GM19438 (cell line): ENCODE measurements at regions not wholly inside any gene's neighbourhood (a gene's known extent, or its start where the extent isn't known, plus 50 kb on each side); places are given as distances from the start of the nearest gene placed in this dataset.

Experiments
- ATAC-seq: cut with Tn5 transposase; IDR thresholded peaks from one replicate; pipeline ENCODE4 v1.9.1; 2021; ENCODE audit warnings: low read depth; ENCODE audit not compliant: unreplicated experiment

DNA sequence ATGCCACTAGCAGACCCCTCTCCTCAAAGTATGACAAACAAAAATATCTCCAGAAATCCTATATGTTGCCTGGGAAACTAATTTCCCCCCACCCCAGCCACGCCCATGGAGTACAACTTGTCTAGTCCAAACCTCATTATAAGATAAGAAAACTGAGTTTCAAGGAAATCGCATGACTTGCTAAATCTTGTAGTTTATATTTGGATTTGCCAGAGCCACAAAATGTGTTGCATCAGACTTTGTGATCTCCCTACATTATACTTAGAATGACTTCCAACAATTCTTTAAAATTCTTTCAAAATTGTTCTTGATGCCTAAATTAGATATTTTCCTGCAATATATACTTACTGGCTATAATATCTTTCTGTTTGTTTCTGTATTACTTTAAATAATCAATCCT, 1034.4 kb downstream of the IGSF11 start:
- ATAC-seq = no peak

- ATAC-seq = no peak
Observed at GRCh38 chr3:118001380-118001779, 1033.3 kb downstream of the IGSF11 start.

DNA sequence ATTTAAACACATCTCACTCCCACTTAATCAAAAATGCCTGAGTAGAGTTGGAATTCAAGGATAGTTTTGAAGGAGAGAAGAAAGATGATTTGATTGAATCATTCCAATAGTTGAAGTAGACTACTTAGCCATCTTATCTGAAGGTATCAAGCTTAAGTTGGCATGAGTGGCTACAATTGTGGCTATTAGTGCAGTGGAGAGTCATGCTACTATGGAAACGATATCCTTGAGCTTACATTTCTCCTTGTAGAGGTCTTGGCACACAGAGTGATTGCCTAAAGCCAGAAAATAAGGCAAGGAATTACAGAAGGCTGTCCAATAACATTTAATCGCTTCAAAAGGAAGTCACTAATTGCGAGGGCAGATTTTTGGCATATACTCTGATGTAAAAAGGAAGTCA, 1022.7 kb downstream of the IGSF11 start:
- ATAC-seq = no peak

DNA sequence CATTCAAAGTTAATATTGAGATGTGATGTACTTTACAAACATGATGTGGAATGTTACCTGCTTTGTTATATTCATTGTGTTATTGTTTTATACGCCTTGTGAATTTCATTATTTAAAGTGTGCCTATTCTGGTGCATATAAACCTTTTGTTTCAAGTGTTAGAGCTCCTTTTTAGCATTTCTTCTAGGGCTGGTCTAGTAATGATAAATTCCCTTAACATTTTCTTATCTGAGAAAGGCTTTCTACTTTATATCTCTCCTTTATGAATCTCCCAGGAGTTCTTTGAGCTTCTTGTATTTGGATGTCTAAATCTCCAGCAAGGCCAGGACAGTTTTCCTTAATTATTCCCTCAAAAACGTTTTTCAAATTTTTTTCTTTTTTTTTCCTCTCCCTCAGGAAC, 1005.6 kb downstream of the IGSF11 start:
- no peak for ATAC-seq

DNA sequence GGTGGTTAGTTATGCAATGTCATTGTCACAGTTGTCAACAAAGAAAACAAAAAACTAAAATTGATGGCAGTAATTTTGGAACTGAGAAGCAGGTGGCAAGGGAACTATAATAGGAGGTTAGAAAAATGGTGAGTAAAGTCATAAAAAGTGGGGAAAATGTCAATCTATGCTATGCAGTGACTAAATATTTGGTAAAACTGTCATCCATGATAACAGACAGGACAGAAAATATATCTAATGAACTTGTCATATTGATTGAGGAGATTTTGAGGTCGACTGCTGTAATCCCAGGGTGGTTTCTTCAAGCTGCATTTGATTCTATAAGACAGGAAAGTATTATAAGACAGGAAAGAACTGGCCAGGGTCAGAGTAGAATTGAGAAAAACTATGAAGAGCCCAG, 998.4 kb downstream of the IGSF11 start:
- no peak for ATAC-seq

DNA sequence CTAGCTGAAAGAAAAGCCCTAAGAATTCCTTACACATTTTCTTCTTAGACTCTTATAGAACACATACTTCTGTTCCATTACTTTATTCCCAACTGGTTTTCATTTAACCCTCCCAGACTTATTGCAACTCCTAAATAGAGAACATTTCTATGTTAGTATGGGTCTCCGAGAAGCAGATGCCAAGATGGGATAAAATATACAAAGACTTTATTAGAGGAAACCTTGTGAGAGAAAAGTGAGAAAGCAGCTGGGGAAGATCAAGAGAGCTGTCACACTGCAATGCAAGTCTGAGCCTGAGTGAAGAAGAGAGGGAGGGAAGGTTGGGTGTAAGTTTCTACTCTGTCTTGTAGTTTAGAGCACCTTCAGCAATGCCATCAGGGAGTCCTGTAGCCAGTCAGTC, 979.3 kb downstream of the IGSF11 start:
- no peak for ATAC-seq

- no peak for ATAC-seq
Observed at GRCh38 chr3:118057086-118057485, 977.6 kb downstream of the IGSF11 start.

GRCh38 chr3:118059096-118059495, 975.5 kb downstream of the IGSF11 start:
- no peak for ATAC-seq

DNA sequence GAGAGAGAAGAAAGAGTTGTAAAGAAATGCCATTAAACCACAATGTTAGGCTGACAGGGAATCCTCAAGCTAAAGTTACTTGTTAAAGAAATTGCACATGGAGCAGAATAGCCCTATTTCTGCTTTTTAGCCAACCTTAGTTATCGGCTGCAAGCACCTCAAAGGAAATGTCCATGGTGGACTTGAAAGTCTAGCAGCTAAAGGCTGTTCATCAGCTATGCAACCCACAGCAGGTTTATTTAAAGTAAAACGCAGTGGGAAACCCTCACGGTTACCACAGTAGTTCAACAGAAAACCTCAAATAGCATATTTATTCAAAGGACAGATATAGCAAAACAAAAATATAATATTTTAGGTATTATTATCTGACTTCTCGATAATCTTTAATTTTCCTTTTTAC, 967.2 kb downstream of the IGSF11 start:
- no peak for ATAC-seq

- ATAC-seq = no peak
Observed at GRCh38 chr3:118075873-118076272, 958.8 kb downstream of the IGSF11 start.

DNA sequence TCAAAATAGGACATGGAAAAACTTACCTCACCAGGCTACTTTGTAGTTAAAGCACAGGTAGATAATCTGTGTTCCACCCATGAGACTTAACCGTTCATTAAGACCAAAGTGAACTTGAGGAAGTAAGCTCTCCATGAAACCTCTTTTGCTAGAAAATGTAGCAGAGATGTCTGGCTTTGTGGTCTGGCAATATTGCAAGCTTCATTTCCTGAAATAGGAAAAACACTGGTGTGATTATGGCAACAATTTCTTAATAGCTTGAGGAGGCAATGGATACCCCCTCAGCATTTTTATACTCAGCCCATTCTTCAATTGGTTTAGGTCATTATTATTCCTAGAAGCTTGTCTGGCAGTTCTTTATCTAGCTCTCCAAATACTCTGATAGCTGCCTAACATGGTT, 957.3 kb downstream of the IGSF11 start:
- ATAC-seq = no peak

DNA sequence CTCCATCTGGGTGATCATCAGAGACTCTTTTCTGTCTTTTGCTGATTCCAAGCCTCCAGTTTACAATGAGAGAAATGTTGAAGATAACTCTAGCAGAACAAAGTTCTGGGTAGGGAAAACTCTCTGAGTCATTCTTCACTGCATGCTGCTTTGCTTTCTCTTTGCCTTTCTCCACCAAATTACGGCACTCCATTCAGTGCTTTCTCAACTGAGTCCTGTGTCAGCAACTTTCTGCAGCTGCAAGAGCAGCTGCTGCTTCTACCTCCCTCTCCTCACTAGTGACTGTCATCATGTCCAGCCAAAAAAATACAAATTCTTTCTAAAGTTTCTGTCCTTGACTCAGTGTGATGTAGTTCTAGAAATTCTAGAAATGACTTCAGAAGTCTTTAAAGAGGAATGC, 953.8 kb downstream of the IGSF11 start:
- no peak for ATAC-seq

DNA sequence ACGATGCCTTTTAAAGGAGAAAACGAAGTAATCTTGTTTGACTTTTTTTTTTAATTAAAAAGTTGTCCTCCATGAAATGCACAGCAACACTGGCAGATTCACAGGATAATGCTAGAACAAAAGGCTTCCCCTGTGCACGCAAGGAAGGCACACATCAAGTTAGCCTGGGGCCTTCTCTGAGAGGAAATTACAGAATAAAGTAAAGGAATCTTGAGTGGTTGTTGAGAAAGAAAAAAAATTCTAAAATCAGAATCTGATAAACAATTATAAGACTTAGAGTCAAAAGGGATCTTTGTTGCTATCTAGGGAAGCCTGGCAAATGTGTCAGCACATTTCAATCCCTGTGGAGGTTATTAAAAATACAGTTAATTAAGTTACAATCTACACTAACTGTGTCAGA, 946.0 kb downstream of the IGSF11 start:
- no peak for ATAC-seq

GRCh38 chr3:118089563-118089962, 945.1 kb downstream of the IGSF11 start:
- no peak for ATAC-seq

DNA sequence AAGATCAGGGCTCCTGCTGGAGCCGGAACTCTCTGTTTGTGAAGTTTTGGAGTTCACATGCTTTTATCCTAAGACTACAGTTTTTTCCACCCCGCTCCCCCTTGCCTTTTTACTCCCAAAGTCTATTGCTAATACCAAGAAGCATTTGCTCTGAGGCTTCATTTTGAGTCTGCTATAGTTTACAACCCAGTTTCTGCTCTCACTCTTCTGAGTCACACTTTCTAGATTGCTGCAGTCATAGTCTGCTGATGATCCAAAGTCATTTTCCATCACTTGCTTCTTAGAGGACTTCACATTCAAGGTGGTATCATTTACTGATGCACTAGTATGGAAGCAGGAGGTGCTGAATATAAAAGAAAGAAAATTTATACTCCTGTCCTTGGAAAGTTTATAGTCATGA, 937.4 kb downstream of the IGSF11 start:
- ATAC-seq = no peak

GRCh38 chr3:118097660-118098059, 937.0 kb downstream of the IGSF11 start:
- ATAC-seq = no peak

DNA sequence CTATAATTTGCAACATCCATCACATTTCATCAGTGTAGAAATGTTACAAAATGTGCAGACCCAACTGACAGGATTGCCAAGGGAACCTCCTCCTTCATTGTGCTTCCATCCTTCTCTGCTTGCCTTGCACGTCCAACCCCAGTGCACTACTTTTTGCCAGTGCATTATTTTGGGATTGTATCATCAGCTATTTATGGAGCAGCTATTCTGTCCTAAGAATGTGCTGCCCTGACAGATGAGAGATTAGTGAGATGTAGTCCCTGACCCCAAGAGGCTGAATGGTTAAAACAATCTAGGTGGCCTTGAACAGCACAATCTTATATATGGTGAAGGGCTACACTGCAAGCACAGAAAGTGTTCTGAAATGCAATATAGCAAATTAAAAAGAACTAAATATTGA, 935.8 kb downstream of the IGSF11 start:
- no peak for ATAC-seq

GRCh38 chr3:118101891-118102290, 932.8 kb downstream of the IGSF11 start:
- no peak for ATAC-seq

GRCh38 chr3:118102737-118103136, 931.9 kb downstream of the IGSF11 start:
- ATAC-seq = no peak

GRCh38 chr3:118108201-118108600, 926.4 kb downstream of the IGSF11 start:
- no peak for ATAC-seq

GRCh38 chr3:118108769-118109168, 925.9 kb downstream of the IGSF11 start:
- no peak for ATAC-seq

DNA sequence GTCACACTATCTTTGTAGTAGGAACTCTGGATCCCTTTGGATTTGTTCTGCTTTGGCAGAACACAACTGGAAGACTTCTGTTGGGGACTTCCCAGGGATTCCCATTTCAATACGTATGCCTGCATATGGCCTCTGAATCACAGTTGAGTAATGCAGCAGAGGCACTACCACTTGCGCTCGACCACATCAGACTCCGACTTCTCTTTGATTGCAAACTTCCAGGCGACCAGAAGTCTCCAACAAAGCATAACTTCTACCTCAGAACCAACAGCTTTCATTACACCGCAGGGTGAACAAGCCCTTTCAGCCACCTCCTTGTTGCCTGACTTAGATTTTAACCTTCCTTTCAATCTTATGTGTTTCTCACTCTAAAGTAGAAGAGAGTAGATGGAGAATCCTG, 924.4 kb downstream of the IGSF11 start:
- no peak for ATAC-seq

DNA sequence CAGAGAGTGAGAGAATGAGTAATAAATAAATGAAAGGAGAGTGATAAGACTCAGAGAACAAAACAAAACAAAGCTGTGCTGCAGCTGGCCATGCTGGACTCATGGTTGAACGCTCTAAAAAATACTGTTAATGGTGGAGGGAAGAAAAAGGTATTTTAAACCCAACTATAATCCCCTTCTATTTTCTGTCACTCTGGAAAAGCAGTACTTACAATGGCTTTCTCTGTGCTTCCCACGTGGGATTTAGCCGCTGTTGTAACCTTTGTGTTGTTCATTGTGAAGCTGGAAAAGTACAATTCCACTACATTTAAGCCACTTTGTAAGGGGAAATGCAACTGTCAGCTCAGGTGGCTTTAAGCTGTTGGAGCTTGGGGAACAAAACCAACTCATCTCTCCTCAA, 917.7 kb downstream of the IGSF11 start:
- ATAC-seq = no peak

DNA sequence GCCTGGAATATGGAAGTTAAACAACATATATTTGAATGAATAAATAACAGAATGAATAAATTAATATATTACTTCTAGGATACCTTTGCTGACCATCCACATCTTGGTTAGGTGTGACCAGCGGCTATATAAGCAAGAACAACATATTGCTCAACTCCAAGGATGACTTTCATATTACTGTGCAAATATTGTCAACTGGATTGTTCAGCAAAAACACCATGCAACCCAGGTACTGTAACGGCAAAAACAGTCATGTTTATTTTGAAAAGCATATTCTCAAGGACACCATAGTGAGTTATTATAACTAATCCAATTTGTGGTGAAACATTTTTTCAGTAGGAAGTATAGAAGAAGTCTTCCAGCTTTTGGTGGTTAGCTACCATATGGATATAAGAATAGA, 907.9 kb downstream of the IGSF11 start:
- no peak for ATAC-seq
